ENCODE measurements at regions not wholly inside any gene's neighbourhood (a gene's known extent, or its start where the extent isn't known, plus 50 kb on each side); places are given as distances from the start of the nearest gene placed in this dataset.
A peak's percentile ranks its signal among the peaks of the same experiment; 100 is the strongest.

GRCh38 chr20:2236256-2236655 is 59.5 kb upstream of the TGM3 start:
- DNase-seq (ENCODE audit: low spot score), result no peak

- DNase-seq (ENCODE audit: low spot score), result peak; percentile 87
Measured at GRCh38 chr20:2237059-2237458, 58.7 kb upstream of the TGM3 start.

GRCh38 chr20:2238601-2239000 is 57.2 kb upstream of the TGM3 start:
- DNase-seq (ENCODE audit: low spot score), result no peak

- DNase-seq (ENCODE audit: low spot score), result no peak
Measured at GRCh38 chr20:2240835-2241234, 55.0 kb upstream of the TGM3 start.

- no peak for DNase-seq (ENCODE audit: low spot score)
Measured at GRCh38 chr20:2242678-2243077, 53.1 kb upstream of the TGM3 start.

GRCh38 chr20:2244523-2244922 is 51.3 kb upstream of the TGM3 start:
- no peak for DNase-seq (ENCODE audit: low spot score)

- DNase-seq (ENCODE audit: low spot score), result no peak
Measured at GRCh38 chr20:2244993-2245392, 50.8 kb upstream of the TGM3 start.

- no peak for DNase-seq (ENCODE audit: low spot score)
Measured at GRCh38 chr20:2245637-2246036, 50.2 kb upstream of the TGM3 start.
